ENCODE measurements at regions not wholly inside any gene's neighbourhood (a gene's known extent, or its start where the extent isn't known, plus 50 kb on each side); places are given as distances from the start of the nearest gene placed in this dataset.
A peak's percentile ranks its signal among the peaks of the same experiment; 100 is the strongest.

GRCh38 chr3:117489663-117490079 lies 780.1 kb downstream of the TUSC7 start:
- ATAC-seq (no peak), DNase-seq (ENCODE audit: low spot score) (no peak)
- intact Hi-C loops (cut with DNase I): no loop called here

DNA sequence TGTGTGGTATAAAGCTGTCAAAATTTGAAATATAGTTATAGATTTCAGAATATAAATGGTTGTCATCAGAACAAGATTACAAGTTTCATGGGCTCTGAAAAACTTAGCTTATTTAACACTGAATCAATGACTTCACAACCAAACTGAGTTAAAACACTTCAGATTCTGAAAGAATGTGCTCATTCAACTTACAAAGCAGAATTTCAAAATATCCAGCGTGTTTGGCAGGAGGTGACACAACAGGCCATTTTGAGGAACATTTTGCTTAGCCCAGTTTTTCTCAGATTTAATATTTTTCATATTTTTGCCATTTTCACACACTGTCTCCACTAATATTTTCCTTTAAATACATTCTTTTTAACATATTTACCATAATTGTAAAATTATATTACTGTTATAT lies 781.1 kb downstream of the TUSC7 start:
- DNase-seq (ENCODE audit: low spot score): no peak
- no peak for ATAC-seq
- intact Hi-C loops (cut with DNase I): no loop called here

- intact Hi-C loops (cut with DNase I): no loop called here
- DNase-seq (ENCODE audit: low spot score): no peak
- ATAC-seq: no peak
Observed at GRCh38 chr3:117495620-117496019, 786.0 kb downstream of the TUSC7 start.

DNA sequence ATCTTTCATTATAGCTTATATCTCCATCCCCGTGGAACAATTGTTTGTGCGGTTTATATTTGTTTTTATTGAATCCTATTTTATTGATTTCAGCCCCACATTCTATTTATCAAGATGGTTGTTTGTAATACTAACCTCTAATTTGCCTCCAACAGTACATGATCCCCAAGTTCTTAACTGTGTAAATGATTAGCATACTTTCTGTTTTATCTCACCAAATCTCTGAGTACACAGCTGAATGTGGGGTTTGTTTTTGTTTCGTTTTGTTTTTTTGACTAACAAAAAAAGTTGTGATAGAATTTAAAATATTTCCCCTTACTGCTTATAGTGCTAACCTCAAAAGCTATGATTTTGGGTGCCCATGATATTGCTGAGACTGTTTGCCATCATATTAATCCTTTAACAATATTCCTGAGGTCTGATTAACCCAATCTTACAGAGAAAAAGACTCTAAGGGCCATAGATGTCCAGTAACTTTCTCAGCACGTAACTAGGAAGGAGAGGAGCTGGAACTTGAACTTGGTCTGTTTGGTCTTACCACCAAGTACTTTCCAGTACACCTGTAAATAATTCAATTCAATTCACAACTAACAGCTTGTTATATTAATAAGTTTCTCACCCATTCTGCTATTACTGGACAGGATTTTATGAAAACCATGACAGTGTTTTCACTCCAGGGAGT lies 789.8 kb downstream of the TUSC7 start:
- intact Hi-C loops (cut with DNase I): no loop called here
- no peak for ATAC-seq
- no peak for DNase-seq (ENCODE audit: low spot score)

DNA sequence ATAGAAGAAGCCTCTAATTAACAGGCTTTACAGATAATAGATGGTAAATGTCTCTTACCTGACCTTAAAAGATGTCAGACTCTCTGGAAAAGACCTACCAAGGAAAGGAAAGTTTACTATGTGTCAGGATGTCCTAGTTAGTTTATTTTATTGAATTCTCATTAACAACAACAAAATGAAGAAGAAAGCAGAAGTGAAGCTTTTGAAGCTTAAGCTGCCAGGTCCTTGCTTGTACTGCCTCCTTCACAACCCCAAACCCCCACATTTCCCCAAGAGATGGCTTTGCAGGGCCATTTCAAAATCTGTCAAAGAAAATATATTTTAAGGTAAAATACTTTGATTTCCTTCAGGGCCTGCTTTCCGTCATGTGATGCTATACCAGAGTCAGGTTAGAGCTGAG lies 798.4 kb downstream of the TUSC7 start:
- no peak for ATAC-seq
- no peak for DNase-seq (ENCODE audit: low spot score)
- intact Hi-C loops (cut with DNase I): no loop called here

DNA sequence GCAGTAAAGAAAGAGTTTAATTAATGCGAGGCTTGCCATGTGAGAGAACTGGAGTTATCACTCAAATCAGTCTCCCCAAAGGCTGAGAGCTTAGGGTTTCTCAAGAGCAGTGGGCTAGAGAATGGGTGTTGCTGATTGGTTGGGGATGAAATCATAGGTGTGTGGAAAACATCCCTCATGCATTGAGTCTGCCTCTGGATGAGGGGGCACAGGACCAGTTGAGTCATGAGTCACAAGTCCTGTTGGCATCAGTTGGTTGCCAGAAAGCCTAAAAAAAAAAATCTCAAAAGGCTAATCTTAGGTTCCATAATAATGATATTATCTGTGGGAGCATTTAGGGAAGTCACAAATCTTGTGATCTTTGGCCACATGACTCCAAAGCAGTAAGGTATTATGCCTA lies 800.3 kb downstream of the TUSC7 start:
- DNase-seq (ENCODE audit: low spot score) (no peak), ATAC-seq (no peak)
- intact Hi-C loops (cut with DNase I): no loop called here

DNA sequence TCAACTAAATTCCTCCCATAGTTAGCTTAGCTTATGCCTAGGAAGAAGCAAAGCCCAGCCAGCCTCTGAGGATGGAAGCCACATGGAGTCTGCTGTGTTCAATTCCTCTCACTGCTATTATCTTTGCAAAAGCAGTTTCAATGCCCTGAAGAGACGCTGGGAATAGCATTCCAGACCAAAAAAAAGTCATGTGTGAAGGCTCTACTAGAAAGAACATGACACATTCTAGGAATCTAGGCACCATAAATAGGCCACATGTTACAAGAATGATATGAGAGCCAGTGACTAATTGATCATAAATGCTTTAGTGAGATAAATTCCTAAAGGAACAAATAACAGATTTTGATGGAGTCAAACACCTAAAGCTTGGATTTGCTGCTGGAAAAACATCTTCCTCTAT lies 800.8 kb downstream of the TUSC7 start:
- ATAC-seq: no peak
- intact Hi-C loops (cut with DNase I): no loop called here
- DNase-seq (ENCODE audit: low spot score): no peak

GRCh38 chr3:117512975-117513374 lies 803.4 kb downstream of the TUSC7 start:
- ATAC-seq: no peak

GRCh38 chr3:117515309-117515708 lies 805.7 kb downstream of the TUSC7 start:
- no peak for DNase-seq (ENCODE audit: low spot score)
- intact Hi-C loops (cut with DNase I): no loop called here
- no peak for ATAC-seq

More at GRCh38 chr3:117512975-117513374, 803.4 kb downstream of the TUSC7 start:
- intact Hi-C loops (cut with DNase I): no loop called here
- no peak for DNase-seq (ENCODE audit: low spot score)

- no peak for DNase-seq (ENCODE audit: low spot score)
- intact Hi-C loops (cut with DNase I): no loop called here
- ATAC-seq: no peak
Observed at GRCh38 chr3:117518364-117518763, 808.8 kb downstream of the TUSC7 start.

GRCh38 chr3:117519776-117520175 lies 810.2 kb downstream of the TUSC7 start:
- intact Hi-C loops (cut with DNase I): loop anchor here (10.0 kb wide), 1 partner anchor 745 kb away; no protein-coding TSS in a partner anchor
- ATAC-seq (no peak), DNase-seq (ENCODE audit: low spot score) (no peak)

DNA sequence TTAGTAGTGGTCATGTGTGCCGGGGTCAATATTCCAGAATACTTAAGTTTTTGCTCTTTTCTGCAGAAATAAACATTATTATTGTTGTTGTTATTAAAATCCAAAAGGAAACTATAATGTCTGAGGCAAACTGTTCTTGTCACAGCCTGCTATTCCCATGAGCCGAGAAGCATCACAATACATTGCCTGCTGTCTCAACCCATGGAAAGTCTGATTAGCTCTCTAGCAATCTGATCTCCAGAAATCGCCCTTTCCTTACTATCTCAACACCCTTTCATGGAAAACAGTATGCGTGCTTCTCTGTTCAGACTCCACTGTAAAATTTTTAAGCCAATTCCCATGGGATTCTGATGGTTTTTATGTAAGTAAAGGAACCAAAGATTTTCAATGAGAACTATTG lies 811.0 kb downstream of the TUSC7 start:
- intact Hi-C loops (cut with DNase I): loop anchor here (10.0 kb wide), 1 partner anchor 746 kb away; no protein-coding TSS in a partner anchor
- ATAC-seq: no peak
- no peak for DNase-seq (ENCODE audit: low spot score)

DNA sequence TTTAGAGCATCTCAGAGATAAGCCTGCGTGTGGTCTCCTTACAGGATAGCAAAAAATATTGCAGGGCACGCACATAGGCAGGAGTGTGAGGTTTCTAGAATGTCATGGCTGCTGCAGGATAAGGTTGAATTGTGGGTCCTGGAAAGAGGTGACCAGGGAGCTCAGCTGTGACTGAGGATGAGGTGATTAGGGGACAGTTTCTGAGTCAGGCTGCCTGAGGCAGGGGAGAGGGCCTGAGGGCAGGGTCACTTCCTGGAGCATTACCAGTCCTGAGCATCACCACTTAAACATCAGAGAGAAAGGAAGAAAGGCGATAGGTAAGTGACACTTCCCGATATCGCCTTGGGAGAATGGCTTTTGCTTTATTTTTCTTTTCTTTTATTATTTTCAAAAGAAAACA lies 813.8 kb downstream of the TUSC7 start:
- intact Hi-C loops (cut with DNase I): loop anchor here (10.0 kb wide), 1 partner anchor 749 kb away; no protein-coding TSS in a partner anchor
- no peak for DNase-seq (ENCODE audit: low spot score)
- ATAC-seq: no peak

DNA sequence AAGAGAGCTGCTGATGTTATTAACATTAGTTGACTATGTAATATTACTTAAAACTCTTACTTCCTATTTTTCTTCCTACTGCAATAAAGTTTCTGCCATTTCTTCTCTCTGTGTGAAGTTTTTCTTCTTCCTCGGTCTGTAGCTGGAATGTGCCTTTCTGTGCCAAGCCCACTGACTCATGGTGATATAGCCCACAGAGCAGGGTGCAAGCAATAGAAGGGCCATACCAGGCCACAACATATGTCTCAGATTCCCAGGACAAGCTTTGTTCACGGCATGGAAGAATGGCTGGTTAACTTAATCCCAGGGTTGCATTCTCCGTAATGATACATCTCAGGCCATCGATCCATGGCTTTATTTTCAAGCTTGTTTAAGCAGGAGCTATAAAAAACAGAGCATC lies 815.3 kb downstream of the TUSC7 start:
- ATAC-seq: no peak
- intact Hi-C loops (cut with DNase I): loop anchor here (10.0 kb wide), 1 partner anchor 750 kb away; no protein-coding TSS in a partner anchor
- no peak for DNase-seq (ENCODE audit: low spot score)

DNA sequence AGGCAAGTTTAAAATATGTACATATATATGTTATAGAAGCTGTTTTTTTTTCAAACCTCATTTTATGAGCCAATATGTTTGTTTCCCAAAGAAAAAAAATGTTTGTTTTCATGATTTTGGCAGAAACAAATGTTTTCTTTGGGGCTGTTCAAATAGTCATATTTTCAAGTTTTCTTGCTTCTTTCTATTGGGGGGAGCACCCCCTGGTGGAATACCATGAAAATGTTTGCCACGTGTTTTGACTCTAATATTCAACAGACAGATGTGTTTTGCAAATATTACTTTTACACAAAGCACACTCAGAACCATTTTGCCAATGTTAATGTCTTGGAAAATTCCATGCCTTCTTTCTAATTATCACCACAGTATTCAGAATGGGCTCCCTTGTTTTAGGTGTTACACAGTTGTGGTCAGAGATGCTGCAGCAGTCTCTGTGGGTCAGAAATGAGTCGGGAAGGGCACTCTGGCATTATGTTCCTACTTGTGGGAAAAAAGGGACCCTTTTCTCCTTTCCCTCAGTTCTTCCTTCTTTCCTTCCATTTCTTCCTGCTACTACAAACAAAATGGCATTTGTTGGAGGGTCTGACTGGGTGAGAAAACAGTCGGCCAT lies 817.0 kb downstream of the TUSC7 start:
- ATAC-seq: no peak
- intact Hi-C loops (cut with DNase I): loop anchor here (10.0 kb wide), 1 partner anchor 752 kb away; no protein-coding TSS in a partner anchor
- peak; percentile 63 for DNase-seq (ENCODE audit: low spot score)

- intact Hi-C loops (cut with DNase I): loop anchor here (10.0 kb wide), 1 partner anchor 753 kb away; no protein-coding TSS in a partner anchor
- ATAC-seq (no peak), DNase-seq (ENCODE audit: low spot score) (no peak)
Observed at GRCh38 chr3:117527346-117527745, 817.8 kb downstream of the TUSC7 start.

GRCh38 chr3:117528688-117529087 lies 819.1 kb downstream of the TUSC7 start:
- DNase-seq (ENCODE audit: low spot score) (no peak), ATAC-seq (no peak)
- intact Hi-C loops (cut with DNase I): loop anchor here (10.0 kb wide), 1 partner anchor 754 kb away; no protein-coding TSS in a partner anchor

DNA sequence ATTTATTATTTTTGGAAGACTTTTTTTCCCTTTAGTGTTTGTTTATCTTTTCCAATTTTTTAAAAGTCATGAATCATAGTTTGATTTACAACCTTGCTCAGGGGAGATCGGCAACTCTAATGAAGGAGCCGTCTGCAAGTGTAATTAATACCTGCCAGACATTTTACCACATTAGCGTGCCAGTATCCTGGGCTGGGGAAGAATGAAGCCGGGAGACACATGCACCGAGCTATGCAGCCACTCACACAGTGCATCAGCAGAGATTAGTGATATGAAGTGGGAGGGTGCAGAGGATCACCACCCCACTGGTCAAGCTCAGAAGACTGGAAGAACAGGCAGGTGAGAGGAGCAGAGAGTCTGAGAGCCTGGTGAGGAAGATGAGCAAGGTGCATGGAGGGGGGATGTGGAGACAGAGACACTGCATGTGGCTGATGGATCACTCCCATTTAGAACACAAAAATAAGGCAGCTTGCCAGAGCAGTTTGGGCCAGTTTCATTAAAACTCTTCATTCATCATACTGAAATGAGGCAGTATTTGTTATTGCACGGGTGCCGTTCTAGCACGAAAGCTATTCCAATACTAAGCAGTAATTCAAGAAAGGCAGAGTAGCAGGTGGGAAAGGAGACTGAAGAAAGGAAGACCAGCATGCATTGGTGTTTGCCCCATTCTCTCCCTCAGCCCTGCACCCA lies 821.6 kb downstream of the TUSC7 start:
- DNase-seq (ENCODE audit: low spot score) (no peak), ATAC-seq (no peak)
- intact Hi-C loops (cut with DNase I): no loop called here

DNA sequence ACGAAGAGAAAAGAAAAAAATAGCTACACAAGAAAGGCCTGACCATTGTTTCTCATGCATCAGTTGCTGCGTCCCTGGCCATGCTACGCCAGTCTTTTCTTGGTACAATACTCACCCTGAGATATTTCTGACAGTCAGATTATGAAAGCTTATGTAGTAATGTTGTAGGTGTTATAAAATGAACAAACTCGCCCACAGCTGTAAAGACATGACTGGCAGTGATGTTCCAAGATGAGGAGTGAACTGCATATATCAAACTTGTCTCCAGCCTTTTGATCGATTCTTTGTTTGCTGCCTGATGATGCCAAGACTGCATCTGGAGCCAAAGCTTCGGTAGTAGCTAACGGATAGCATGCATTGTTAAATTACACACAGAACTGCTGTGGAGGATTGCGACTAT lies 822.7 kb downstream of the TUSC7 start:
- no peak for DNase-seq (ENCODE audit: low spot score)
- intact Hi-C loops (cut with DNase I): no loop called here
- ATAC-seq: no peak

GRCh38 chr3:117534138-117534537 lies 824.6 kb downstream of the TUSC7 start:
- DNase-seq (ENCODE audit: low spot score) (no peak), ATAC-seq (no peak)
- intact Hi-C loops (cut with DNase I): no loop called here

All from sciatic nerve (tissue), 2 donors.